WTC11 (cell line): ENCODE measurements at regions not wholly inside any gene's neighbourhood (a gene's known extent, or its start where the extent isn't known, plus 50 kb on each side); places are given as distances from the start of the nearest gene placed in this dataset.

Experiments used
- ATAC-seq: fragments of 200-7000 bp; cut with Tn5 transposase; 2 replicates; pipeline ENCODE4 v1.10.0; 2021; ENCODE audit warnings: mild to moderate bottlenecking, moderate library complexity
- CTCF ChIA-PET: fragments of 300-600 bp; sonication (Branson Sonifier 250); formaldehyde crosslinking; loops from one replicate; lab custom pipeline; 2021; ENCODE audit warnings: antibody characterized with exemption; lab: Charles Lee
- POLR2A ChIA-PET: fragments of 350-600 bp; sonication (Branson Sonifier 250); formaldehyde crosslinking; loops from one replicate; lab custom pipeline; 2021; ENCODE audit warnings: antibody characterized with exemption; lab: Charles Lee
- DNase-seq: peaks from one replicate; pipeline ENCODE4 v3.0.0; 2021; ENCODE audit warnings: low spot score
- H3K27ac Mint-ChIP-seq: 2 replicates; pipeline ENCODE4 v1.8.0; 2021; ENCODE audit warnings: mixed read lengths
- H3K27me3 Mint-ChIP-seq: 2 replicates; pipeline ENCODE4 v1.8.0; 2021; ENCODE audit warnings: low read depth, mild to moderate bottlenecking, moderate library complexity, mixed read lengths
- H3K36me3 Mint-ChIP-seq: 2 replicates; pipeline ENCODE4 v1.8.0; 2021; ENCODE audit warnings: mixed read lengths
- H3K4me1 Mint-ChIP-seq: 2 replicates; pipeline ENCODE4 v1.8.0; 2022; ENCODE audit warnings: mixed read lengths
- H3K4me3 Mint-ChIP-seq: 2 replicates; pipeline ENCODE4 v1.8.0; 2021; ENCODE audit warnings: mild to moderate bottlenecking, moderate library complexity, mixed read lengths
- H3K9me3 Mint-ChIP-seq: 2 replicates; pipeline ENCODE4 v1.8.0; 2021; ENCODE audit warnings: mixed read lengths
- ATF1 ChIP-seq: sonication (generic); formaldehyde crosslinking; IDR thresholded peaks from 2 replicates; pipeline ENCODE4 v1.8.1; 2023; ENCODE audit warnings: mild to moderate bottlenecking, moderate library complexity, missing genetic modification reagents
- ETV6 ChIP-seq: sonication (generic); formaldehyde crosslinking; IDR thresholded peaks from 2 replicates; pipeline ENCODE4 v1.8.1; 2022; ENCODE audit warnings: mild to moderate bottlenecking, missing genetic modification reagents
- FOXK1 ChIP-seq: sonication (generic); formaldehyde crosslinking; IDR thresholded peaks from 2 replicates; pipeline ENCODE4 v1.8.0; 2022; ENCODE audit warnings: mild to moderate bottlenecking, moderate library complexity, missing genetic modification reagents
- GABPB1 ChIP-seq: sonication (generic); formaldehyde crosslinking; IDR thresholded peaks from 2 replicates; pipeline ENCODE4 v1.8.1; 2023; ENCODE audit warnings: mild to moderate bottlenecking, missing genetic modification reagents
- GTF2I ChIP-seq: fragments of 250-450 bp; sonication (Bioruptor Pico); conservative IDR thresholded peaks from 2 replicates; pipeline ENCODE4 v1.4.0; 2021; ENCODE audit warnings: mild to moderate bottlenecking
- MXD4 ChIP-seq: fragments of 250-450 bp; sonication (Bioruptor Pico); IDR thresholded peaks from 2 replicates; pipeline ENCODE4 v1.8.0; 2021; ENCODE audit warnings: mild to moderate bottlenecking, moderate library complexity, borderline replicate concordance
- MYBL2 ChIP-seq: sonication (generic); formaldehyde crosslinking; IDR thresholded peaks from 2 replicates; pipeline ENCODE4 v1.8.1; 2023; ENCODE audit warnings: mild to moderate bottlenecking, moderate library complexity, missing genetic modification reagents
- NFATC4 ChIP-seq: fragments of 250-450 bp; sonication (Bioruptor Pico); IDR thresholded peaks from 2 replicates; pipeline ENCODE4 v1.9.0; 2021; ENCODE audit warnings: mild to moderate bottlenecking
- NFYB ChIP-seq: sonication (generic); formaldehyde crosslinking; conservative IDR thresholded peaks from 2 replicates; pipeline ENCODE4 v1.8.0; 2022; ENCODE audit warnings: low read depth, missing genetic modification reagents
- NR2C2 ChIP-seq: sonication (generic); formaldehyde crosslinking; IDR thresholded peaks from 2 replicates; pipeline ENCODE4 v1.8.0; 2022; ENCODE audit warnings: mild to moderate bottlenecking, missing genetic modification reagents
- NR3C1 ChIP-seq: sonication (generic); formaldehyde crosslinking; conservative IDR thresholded peaks from 2 replicates; pipeline ENCODE4 v1.8.1; 2023; ENCODE audit warnings: low read depth, mild to moderate bottlenecking, missing genetic modification reagents
- SMAD3 ChIP-seq: sonication (generic); formaldehyde crosslinking; IDR thresholded peaks from 2 replicates; pipeline ENCODE4 v1.8.0; 2022; ENCODE audit warnings: missing genetic modification reagents, mild to moderate bottlenecking, borderline replicate concordance
- TEAD1 ChIP-seq: sonication (generic); formaldehyde crosslinking; IDR thresholded peaks from 2 replicates; pipeline ENCODE4 v1.8.0; 2022; ENCODE audit warnings: mild to moderate bottlenecking, missing genetic modification reagents
- TEAD4 ChIP-seq: sonication (generic); formaldehyde crosslinking; IDR thresholded peaks from 2 replicates; pipeline ENCODE4 v1.8.0; 2022; ENCODE audit warnings: mild to moderate bottlenecking, missing genetic modification reagents
- ZBTB21 ChIP-seq: sonication (generic); formaldehyde crosslinking; IDR thresholded peaks from 2 replicates; pipeline ENCODE4 v1.8.1; 2023; ENCODE audit warnings: mild to moderate bottlenecking, missing genetic modification reagents, borderline replicate concordance
- ZNF121 ChIP-seq: sonication (generic); formaldehyde crosslinking; IDR thresholded peaks from 2 replicates; pipeline ENCODE4 v1.8.0; 2023; ENCODE audit warnings: missing genetic modification reagents
- ZNF263 ChIP-seq: sonication (generic); formaldehyde crosslinking; IDR thresholded peaks from 2 replicates; pipeline ENCODE4 v1.8.1; 2022; ENCODE audit warnings: low read depth, mild to moderate bottlenecking, moderate library complexity, missing genetic modification reagents
- TF ChIP-seq, protein P1 (sequence below): sonication (generic); formaldehyde crosslinking; IDR thresholded peaks from 2 replicates; pipeline ENCODE4 v1.8.0; 2023; ENCODE audit warnings: missing genetic modification reagents, mild to moderate bottlenecking, borderline replicate concordance
- TF ChIP-seq, protein P2 (sequence below): sonication (generic); formaldehyde crosslinking; conservative IDR thresholded peaks from 2 replicates; pipeline ENCODE4 v1.8.1; 2023; ENCODE audit warnings: mild to moderate bottlenecking, low read depth, missing genetic modification reagents, moderate library complexity
- TF ChIP-seq, protein P3 (sequence below): sonication (generic); formaldehyde crosslinking; IDR thresholded peaks from 2 replicates; pipeline ENCODE4 v1.8.1; 2023; ENCODE audit warnings: mild to moderate bottlenecking, missing genetic modification reagents, moderate library complexity

DNA sequence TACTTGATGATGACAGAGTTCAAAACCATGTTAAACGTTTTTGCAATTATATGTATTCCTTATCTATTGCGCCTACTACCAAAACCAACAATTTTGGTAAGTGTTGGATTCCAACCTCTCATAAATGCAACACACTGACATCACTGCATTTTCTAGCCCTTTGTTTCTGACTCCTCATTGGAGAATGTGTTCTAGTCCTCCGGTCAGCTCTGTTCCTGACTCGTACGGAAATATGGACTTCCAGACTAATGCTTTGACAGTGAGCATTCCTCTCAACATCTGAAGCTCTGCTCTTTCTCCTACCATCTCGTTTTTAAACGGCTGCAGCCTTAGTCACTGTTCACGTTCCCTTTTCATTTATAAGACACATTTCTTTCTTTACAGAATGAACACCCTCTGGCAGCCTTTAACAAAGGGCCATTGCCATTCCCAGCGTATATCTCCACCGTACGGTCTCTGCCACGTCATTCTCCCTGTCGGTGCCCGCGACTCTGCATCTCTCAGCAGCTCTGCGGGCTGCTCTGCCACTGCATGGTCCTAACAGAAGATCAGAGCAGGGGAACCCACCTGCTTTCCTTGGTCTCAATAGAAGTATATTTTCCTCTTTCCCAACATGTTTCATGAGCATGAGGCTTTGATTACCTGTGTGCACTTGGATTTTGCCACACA is 103.0 kb upstream of the SYNDIG1 start (continued):
- no peak for TF ChIP-seq NR3C1 (CRISPR knock-in tag)
- no peak for TF ChIP-seq NR2C2 (CRISPR knock-in tag)
- TF ChIP-seq TEAD4 (CRISPR knock-in tag) = no peak
- TF ChIP-seq ETV6 (CRISPR knock-in tag) = no peak
- TF ChIP-seq, protein P1, sequence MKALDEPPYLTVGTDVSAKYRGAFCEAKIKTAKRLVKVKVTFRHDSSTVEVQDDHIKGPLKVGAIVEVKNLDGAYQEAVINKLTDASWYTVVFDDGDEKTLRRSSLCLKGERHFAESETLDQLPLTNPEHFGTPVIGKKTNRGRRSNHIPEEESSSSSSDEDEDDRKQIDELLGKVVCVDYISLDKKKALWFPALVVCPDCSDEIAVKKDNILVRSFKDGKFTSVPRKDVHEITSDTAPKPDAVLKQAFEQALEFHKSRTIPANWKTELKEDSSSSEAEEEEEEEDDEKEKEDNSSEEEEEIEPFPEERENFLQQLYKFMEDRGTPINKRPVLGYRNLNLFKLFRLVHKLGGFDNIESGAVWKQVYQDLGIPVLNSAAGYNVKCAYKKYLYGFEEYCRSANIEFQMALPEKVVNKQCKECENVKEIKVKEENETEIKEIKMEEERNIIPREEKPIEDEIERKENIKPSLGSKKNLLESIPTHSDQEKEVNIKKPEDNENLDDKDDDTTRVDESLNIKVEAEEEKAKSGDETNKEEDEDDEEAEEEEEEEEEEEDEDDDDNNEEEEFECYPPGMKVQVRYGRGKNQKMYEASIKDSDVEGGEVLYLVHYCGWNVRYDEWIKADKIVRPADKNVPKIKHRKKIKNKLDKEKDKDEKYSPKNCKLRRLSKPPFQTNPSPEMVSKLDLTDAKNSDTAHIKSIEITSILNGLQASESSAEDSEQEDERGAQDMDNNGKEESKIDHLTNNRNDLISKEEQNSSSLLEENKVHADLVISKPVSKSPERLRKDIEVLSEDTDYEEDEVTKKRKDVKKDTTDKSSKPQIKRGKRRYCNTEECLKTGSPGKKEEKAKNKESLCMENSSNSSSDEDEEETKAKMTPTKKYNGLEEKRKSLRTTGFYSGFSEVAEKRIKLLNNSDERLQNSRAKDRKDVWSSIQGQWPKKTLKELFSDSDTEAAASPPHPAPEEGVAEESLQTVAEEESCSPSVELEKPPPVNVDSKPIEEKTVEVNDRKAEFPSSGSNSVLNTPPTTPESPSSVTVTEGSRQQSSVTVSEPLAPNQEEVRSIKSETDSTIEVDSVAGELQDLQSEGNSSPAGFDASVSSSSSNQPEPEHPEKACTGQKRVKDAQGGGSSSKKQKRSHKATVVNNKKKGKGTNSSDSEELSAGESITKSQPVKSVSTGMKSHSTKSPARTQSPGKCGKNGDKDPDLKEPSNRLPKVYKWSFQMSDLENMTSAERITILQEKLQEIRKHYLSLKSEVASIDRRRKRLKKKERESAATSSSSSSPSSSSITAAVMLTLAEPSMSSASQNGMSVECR (CRISPR knock-in tag) = no peak
- no peak for TF ChIP-seq TEAD1
- no peak for TF ChIP-seq ZBTB21
- TF ChIP-seq, protein P2, sequence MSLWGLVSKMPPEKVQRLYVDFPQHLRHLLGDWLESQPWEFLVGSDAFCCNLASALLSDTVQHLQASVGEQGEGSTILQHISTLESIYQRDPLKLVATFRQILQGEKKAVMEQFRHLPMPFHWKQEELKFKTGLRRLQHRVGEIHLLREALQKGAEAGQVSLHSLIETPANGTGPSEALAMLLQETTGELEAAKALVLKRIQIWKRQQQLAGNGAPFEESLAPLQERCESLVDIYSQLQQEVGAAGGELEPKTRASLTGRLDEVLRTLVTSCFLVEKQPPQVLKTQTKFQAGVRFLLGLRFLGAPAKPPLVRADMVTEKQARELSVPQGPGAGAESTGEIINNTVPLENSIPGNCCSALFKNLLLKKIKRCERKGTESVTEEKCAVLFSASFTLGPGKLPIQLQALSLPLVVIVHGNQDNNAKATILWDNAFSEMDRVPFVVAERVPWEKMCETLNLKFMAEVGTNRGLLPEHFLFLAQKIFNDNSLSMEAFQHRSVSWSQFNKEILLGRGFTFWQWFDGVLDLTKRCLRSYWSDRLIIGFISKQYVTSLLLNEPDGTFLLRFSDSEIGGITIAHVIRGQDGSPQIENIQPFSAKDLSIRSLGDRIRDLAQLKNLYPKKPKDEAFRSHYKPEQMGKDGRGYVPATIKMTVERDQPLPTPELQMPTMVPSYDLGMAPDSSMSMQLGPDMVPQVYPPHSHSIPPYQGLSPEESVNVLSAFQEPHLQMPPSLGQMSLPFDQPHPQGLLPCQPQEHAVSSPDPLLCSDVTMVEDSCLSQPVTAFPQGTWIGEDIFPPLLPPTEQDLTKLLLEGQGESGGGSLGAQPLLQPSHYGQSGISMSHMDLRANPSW (CRISPR knock-in tag) = no peak
- no peak for TF ChIP-seq GTF2I (CRISPR knock-in tag)
- TF ChIP-seq, protein P3, sequence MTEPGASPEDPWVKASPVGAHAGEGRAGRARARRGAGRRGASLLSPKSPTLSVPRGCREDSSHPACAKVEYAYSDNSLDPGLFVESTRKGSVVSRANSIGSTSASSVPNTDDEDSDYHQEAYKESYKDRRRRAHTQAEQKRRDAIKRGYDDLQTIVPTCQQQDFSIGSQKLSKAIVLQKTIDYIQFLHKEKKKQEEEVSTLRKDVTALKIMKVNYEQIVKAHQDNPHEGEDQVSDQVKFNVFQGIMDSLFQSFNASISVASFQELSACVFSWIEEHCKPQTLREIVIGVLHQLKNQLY = no peak
- TF ChIP-seq ATF1 (CRISPR knock-in tag) = no peak
- TF ChIP-seq ZNF263 (CRISPR knock-in tag) = no peak
- TF ChIP-seq MYBL2 (CRISPR knock-in tag) = no peak

DNA sequence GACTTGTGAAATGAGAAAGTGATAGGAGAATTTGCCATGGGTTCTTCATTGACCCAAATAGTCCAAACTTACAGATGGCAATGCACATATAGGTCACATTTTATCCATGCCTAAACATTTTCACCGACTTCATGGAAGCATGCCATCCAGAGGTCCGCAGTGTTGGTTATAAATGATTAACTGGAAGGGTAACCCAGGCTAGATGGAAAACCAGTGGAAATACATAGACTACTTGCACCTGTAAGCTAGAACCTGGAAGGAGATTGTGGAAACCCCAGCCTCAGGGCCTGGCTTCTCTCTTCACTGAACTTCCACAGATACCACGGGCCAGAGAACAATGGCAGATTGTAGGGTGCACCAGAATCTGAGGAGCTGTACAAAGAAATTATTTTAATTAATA is 103.8 kb upstream of the SYNDIG1 start:
- peaks cover 16% of the 10 kb centered on the region for H3K4me1 Mint-ChIP-seq
- H3K27me3 Mint-ChIP-seq = peaks cover 3% of the 10 kb centered on the region; the same call in 1 of the 2 replicates
- peaks cover 4% of the 10 kb centered on the region for H3K36me3 Mint-ChIP-seq
- H3K9me3 Mint-ChIP-seq = peaks cover 11% of the 10 kb centered on the region
- ATAC-seq (no peak), DNase-seq (no peak)
- TF ChIP-seq SMAD3 (CRISPR knock-in tag) (no peak), NFYB (CRISPR knock-in tag) (no peak), GABPB1 (CRISPR knock-in tag) (no peak), MXD4 (CRISPR knock-in tag) (no peak), NFATC4 (CRISPR knock-in tag) (no peak), ZNF121 (CRISPR knock-in tag) (no peak), FOXK1 (CRISPR knock-in tag) (no peak)
- no peak overlapping the region for H3K4me3 Mint-ChIP-seq
- POLR2A ChIA-PET = no interaction called here
- CTCF ChIA-PET = no interaction called here
- H3K27ac Mint-ChIP-seq = no peak overlapping the region
